ENCODE measurements at regions not wholly inside any gene's neighbourhood (a gene's known extent, or its start where the extent isn't known, plus 50 kb on each side); places are given as distances from the start of the nearest gene placed in this dataset.
"Not testable (repeated sequence)": the region's sequence is repeated elsewhere in the genome, so short reads cannot be mapped to it uniquely, and the experiment has no call there.

GRCh38 chr16:59469266-59469665, 735.1 kb upstream of the GOT2 start:
- WGBS (ENCODE audit: insufficient coverage) = no CpG with 5 or more reads among the region's 1 CpG
- no peaks in the 10 kb centered on the region for H3K27me3 ChIP-seq (replicated peaks in 2 of 5; ENCODE audit: control insufficient read depth in 4 of 5, insufficient read depth in 5 of 5, low read length in 4 of 5)
- POLR2A ChIA-PET = no interaction called here
- H3K9me3 ChIP-seq (ENCODE audit: control extremely low read depth in 1 of 5, control insufficient read depth in 4 of 5, insufficient read depth in 2 of 5, low read depth in 1 of 5, low read length in 4 of 5) = no peaks in the 10 kb centered on the region
- H3K4me1 ChIP-seq (ENCODE audit: control extremely low read depth in 1 of 4, control insufficient read depth in 4 of 4, insufficient read depth in 4 of 4, low read length in 3 of 4) = no peaks in the 10 kb centered on the region
- H3K4me3 ChIP-seq (ENCODE audit: control insufficient read depth in 1 of 7, extremely low read depth in 1 of 7, insufficient read depth in 4 of 7, low read depth in 2 of 7, low read length in 6 of 7) = no peak overlapping the region
- DNase-seq = no peak
- CTCF ChIA-PET = no interaction called here
- H3K27ac ChIP-seq (ENCODE audit: insufficient read depth in 1 of 2, low read depth in 1 of 2, low read length in 2 of 2, poor library complexity in 1 of 2, severe bottlenecking in 2 of 2) = no peak overlapping the region
- H3K36me3 ChIP-seq (ENCODE audit: control insufficient read depth in 4 of 4, insufficient read depth in 4 of 4, low read length in 3 of 4) = no peaks in the 10 kb centered on the region

- Histone ChIP-seq H3K27me3 (replicated peaks in 2 of 5; ENCODE audit: control insufficient read depth in 4 of 5, insufficient read depth in 5 of 5, low read length in 4 of 5) (no peaks in the 10 kb centered on the region), H3K36me3 (ENCODE audit: control insufficient read depth in 4 of 4, insufficient read depth in 4 of 4, low read length in 3 of 4) (no peaks in the 10 kb centered on the region), H3K9me3 (ENCODE audit: control extremely low read depth in 1 of 5, control insufficient read depth in 4 of 5, insufficient read depth in 2 of 5, low read depth in 1 of 5, low read length in 4 of 5) (no peaks in the 10 kb centered on the region), H3K4me1 (ENCODE audit: control extremely low read depth in 1 of 4, control insufficient read depth in 4 of 4, insufficient read depth in 4 of 4, low read length in 3 of 4) (no peaks in the 10 kb centered on the region), H3K27ac (ENCODE audit: insufficient read depth in 1 of 2, low read depth in 1 of 2, low read length in 2 of 2, poor library complexity in 1 of 2, severe bottlenecking in 2 of 2) (no peak overlapping the region), H3K4me3 (ENCODE audit: control insufficient read depth in 1 of 7, extremely low read depth in 1 of 7, insufficient read depth in 4 of 7, low read depth in 2 of 7, low read length in 6 of 7) (no peak overlapping the region)
- ChIA-PET CTCF (no interaction called here), POLR2A (no interaction called here)
- DNase-seq = no peak
These were observed 729.7 kb upstream of the GOT2 start for GRCh38 chr16:59463776-59464175.

DNA sequence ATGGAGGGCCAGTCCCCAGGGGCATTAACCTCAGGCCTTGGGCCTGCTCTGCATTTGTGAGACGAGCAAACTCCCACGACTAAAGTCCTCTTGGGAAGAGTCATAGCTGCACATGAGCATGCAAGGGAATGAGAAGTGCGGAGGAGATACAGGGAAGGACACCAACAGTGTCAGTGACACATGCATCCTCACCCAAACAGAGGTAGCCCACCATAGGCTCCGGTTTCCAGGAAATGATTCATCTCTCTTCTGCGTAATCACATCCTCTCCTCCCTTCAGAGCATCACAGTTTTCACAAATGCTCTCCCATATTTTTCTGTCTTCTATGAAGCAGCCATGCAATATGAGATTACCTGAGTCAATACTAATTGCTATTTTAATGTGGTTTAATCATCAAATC, 725.7 kb upstream of the GOT2 start:
- Histone ChIP-seq H3K36me3 (ENCODE audit: control insufficient read depth in 4 of 4, insufficient read depth in 4 of 4, low read length in 3 of 4) (no peaks in the 10 kb centered on the region), H3K27ac (ENCODE audit: insufficient read depth in 1 of 2, low read depth in 1 of 2, low read length in 2 of 2, poor library complexity in 1 of 2, severe bottlenecking in 2 of 2) (no peak overlapping the region), H3K9me3 (ENCODE audit: control extremely low read depth in 1 of 5, control insufficient read depth in 4 of 5, insufficient read depth in 2 of 5, low read depth in 1 of 5, low read length in 4 of 5) (no peaks in the 10 kb centered on the region), H3K27me3 (replicated peaks in 2 of 5; ENCODE audit: control insufficient read depth in 4 of 5, insufficient read depth in 5 of 5, low read length in 4 of 5) (no peaks in the 10 kb centered on the region), H3K4me3 (ENCODE audit: control insufficient read depth in 1 of 7, extremely low read depth in 1 of 7, insufficient read depth in 4 of 7, low read depth in 2 of 7, low read length in 6 of 7) (no peak overlapping the region), H3K4me1 (ENCODE audit: control extremely low read depth in 1 of 4, control insufficient read depth in 4 of 4, insufficient read depth in 4 of 4, low read length in 3 of 4) (no peaks in the 10 kb centered on the region)
- CTCF ChIA-PET = no interaction called here
- POLR2A ChIA-PET = no interaction called here
- WGBS (ENCODE audit: insufficient coverage) = 100% methylated on average over 3 of the region's 5 CpGs
- no peak for DNase-seq

DNA sequence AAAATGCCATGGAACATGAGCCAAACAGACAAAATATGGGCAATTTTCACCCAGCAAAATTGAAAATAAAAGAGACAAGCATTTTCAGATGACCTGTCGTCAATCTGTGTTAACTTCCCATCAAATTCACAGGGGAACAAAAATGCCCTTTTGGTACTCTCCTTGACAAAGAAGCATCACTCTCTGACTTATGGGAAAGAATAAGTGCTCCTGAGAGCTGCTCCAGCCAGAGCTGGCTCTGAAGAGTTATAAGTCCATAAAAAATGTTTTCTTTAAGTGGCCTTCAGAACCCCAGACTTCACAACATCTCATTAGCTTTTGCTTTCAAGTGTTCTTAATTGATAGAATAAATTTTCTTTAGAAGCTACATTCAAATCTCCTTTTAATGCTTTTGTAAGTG, 721.4 kb upstream of the GOT2 start:
- ChIA-PET CTCF (no interaction called here), POLR2A (interaction anchor here (0.6 kb wide), 1 partner anchor 15 kb away, joined by 3 read pairs; no protein-coding TSS in a partner anchor)
- Histone ChIP-seq H3K4me1 (ENCODE audit: control extremely low read depth in 1 of 4, control insufficient read depth in 4 of 4, insufficient read depth in 4 of 4, low read length in 3 of 4) (no peaks in the 10 kb centered on the region), H3K27me3 (replicated peaks in 2 of 5; ENCODE audit: control insufficient read depth in 4 of 5, insufficient read depth in 5 of 5, low read length in 4 of 5) (no peaks in the 10 kb centered on the region), H3K27ac (ENCODE audit: insufficient read depth in 1 of 2, low read depth in 1 of 2, low read length in 2 of 2, poor library complexity in 1 of 2, severe bottlenecking in 2 of 2) (no peak overlapping the region), H3K4me3 (ENCODE audit: control insufficient read depth in 1 of 7, extremely low read depth in 1 of 7, insufficient read depth in 4 of 7, low read depth in 2 of 7, low read length in 6 of 7) (no peak overlapping the region), H3K36me3 (ENCODE audit: control insufficient read depth in 4 of 4, insufficient read depth in 4 of 4, low read length in 3 of 4) (no peaks in the 10 kb centered on the region), H3K9me3 (ENCODE audit: control extremely low read depth in 1 of 5, control insufficient read depth in 4 of 5, insufficient read depth in 2 of 5, low read depth in 1 of 5, low read length in 4 of 5) (no peaks in the 10 kb centered on the region)
- no peak for DNase-seq
- 100% methylated on average over 1 of the region's 1 CpG for WGBS (ENCODE audit: insufficient coverage)

DNA sequence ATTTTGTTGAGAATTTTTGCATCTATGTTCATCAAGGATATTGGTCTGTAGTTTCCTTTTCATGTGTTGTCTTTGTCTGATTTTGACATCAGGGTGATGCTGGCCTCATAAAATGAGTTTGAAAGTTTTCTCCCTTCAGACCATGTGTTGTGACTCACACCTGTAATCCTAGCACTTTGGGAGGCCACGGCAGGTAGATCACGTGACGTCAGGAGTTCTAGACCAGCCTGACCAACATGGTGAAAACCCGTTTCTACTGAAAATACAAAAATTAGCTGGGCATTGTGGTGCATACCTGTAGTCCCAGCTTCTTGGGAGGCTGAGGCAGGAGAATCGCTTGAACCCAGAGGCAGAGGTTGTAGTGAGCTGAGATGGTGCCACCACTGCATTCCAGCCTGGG, 716.4 kb upstream of the GOT2 start:
- H3K4me3 ChIP-seq (ENCODE audit: control insufficient read depth in 1 of 7, extremely low read depth in 1 of 7, insufficient read depth in 4 of 7, low read depth in 2 of 7, low read length in 6 of 7); DNase-seq; H3K27ac ChIP-seq (ENCODE audit: insufficient read depth in 1 of 2, low read depth in 1 of 2, low read length in 2 of 2, poor library complexity in 1 of 2, severe bottlenecking in 2 of 2); POLR2A ChIA-PET; CTCF ChIA-PET; H3K27me3 ChIP-seq (replicated peaks in 2 of 5; ENCODE audit: control insufficient read depth in 4 of 5, insufficient read depth in 5 of 5, low read length in 4 of 5); H3K4me1 ChIP-seq (ENCODE audit: control extremely low read depth in 1 of 4, control insufficient read depth in 4 of 4, insufficient read depth in 4 of 4, low read length in 3 of 4); H3K36me3 ChIP-seq (ENCODE audit: control insufficient read depth in 4 of 4, insufficient read depth in 4 of 4, low read length in 3 of 4); H3K9me3 ChIP-seq (ENCODE audit: control extremely low read depth in 1 of 5, control insufficient read depth in 4 of 5, insufficient read depth in 2 of 5, low read depth in 1 of 5, low read length in 4 of 5): not testable (repeated sequence)
- WGBS (ENCODE audit: insufficient coverage) = 100% methylated on average over 4 of the region's 5 CpGs

GRCh38 chr16:59440502-59440901, 706.4 kb upstream of the GOT2 start:
- no peak for DNase-seq
- WGBS (ENCODE audit: insufficient coverage) = no CpG with 5 or more reads among the region's 2 CpGs
- Histone ChIP-seq H3K36me3 (ENCODE audit: control insufficient read depth in 4 of 4, insufficient read depth in 4 of 4, low read length in 3 of 4) (no peaks in the 10 kb centered on the region), H3K9me3 (ENCODE audit: control extremely low read depth in 1 of 5, control insufficient read depth in 4 of 5, insufficient read depth in 2 of 5, low read depth in 1 of 5, low read length in 4 of 5) (no peaks in the 10 kb centered on the region), H3K27me3 (replicated peaks in 2 of 5; ENCODE audit: control insufficient read depth in 4 of 5, insufficient read depth in 5 of 5, low read length in 4 of 5) (no peaks in the 10 kb centered on the region), H3K4me1 (ENCODE audit: control extremely low read depth in 1 of 4, control insufficient read depth in 4 of 4, insufficient read depth in 4 of 4, low read length in 3 of 4) (no peaks in the 10 kb centered on the region), H3K27ac (ENCODE audit: insufficient read depth in 1 of 2, low read depth in 1 of 2, low read length in 2 of 2, poor library complexity in 1 of 2, severe bottlenecking in 2 of 2) (no peak overlapping the region), H3K4me3 (ENCODE audit: control insufficient read depth in 1 of 7, extremely low read depth in 1 of 7, insufficient read depth in 4 of 7, low read depth in 2 of 7, low read length in 6 of 7) (no peak overlapping the region)
- CTCF ChIA-PET = no interaction called here
- POLR2A ChIA-PET = interaction anchor here (0.6 kb wide), 1 partner anchor 15 kb away, joined by 3 read pairs; no protein-coding TSS in a partner anchor

DNA sequence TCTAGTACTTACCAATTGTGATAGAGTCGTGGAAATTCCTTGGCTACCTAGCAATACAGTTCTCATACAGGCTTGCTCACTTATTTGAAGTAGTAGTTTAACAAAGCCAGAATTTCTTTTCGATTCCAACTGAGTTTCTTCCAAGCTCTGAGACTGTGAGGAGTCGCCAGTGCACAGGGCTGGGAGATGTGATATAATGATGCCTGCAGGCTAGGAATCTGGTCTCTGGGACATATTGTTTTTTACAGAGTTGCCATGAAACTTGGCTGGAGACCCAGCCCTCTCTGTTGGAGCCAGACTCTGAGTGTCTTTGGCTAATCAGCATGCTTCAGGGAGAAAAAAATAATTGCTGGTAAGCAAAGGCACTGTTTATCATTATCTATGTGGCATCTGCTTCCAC, 698.8 kb upstream of the GOT2 start:
- Histone ChIP-seq H3K27ac (ENCODE audit: insufficient read depth in 1 of 2, low read depth in 1 of 2, low read length in 2 of 2, poor library complexity in 1 of 2, severe bottlenecking in 2 of 2) (no peak overlapping the region), H3K27me3 (replicated peaks in 2 of 5; ENCODE audit: control insufficient read depth in 4 of 5, insufficient read depth in 5 of 5, low read length in 4 of 5) (no peaks in the 10 kb centered on the region), H3K36me3 (ENCODE audit: control insufficient read depth in 4 of 4, insufficient read depth in 4 of 4, low read length in 3 of 4) (no peaks in the 10 kb centered on the region), H3K4me1 (ENCODE audit: control extremely low read depth in 1 of 4, control insufficient read depth in 4 of 4, insufficient read depth in 4 of 4, low read length in 3 of 4) (no peaks in the 10 kb centered on the region), H3K4me3 (ENCODE audit: control insufficient read depth in 1 of 7, extremely low read depth in 1 of 7, insufficient read depth in 4 of 7, low read depth in 2 of 7, low read length in 6 of 7) (no peak overlapping the region), H3K9me3 (ENCODE audit: control extremely low read depth in 1 of 5, control insufficient read depth in 4 of 5, insufficient read depth in 2 of 5, low read depth in 1 of 5, low read length in 4 of 5) (no peaks in the 10 kb centered on the region)
- ChIA-PET CTCF (no interaction called here), POLR2A (no interaction called here)
- no peak for DNase-seq
- WGBS (ENCODE audit: insufficient coverage) = 90% methylated on average over 3 of the region's 3 CpGs

DNA sequence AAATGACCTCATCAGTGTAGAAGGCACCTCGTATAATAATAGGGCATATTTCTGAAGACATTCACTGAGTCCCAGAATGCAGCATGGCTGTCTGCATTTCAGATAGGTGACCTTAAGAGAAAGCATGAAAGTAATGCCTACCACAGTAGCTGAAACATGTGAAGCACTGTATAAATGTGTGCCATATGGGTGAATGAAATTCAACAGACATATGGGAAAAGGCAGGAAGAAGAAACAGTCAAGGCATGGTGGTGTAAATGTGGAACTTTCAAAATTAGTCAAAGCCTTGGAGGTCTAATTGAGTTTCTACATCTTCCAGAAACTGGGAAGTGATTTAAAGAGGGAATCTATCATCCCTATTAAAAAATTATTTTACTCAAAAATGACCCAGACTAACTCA, 698.2 kb upstream of the GOT2 start:
- DNase-seq = no peak
- ChIA-PET POLR2A (no interaction called here), CTCF (no interaction called here)
- Histone ChIP-seq H3K9me3 (ENCODE audit: control extremely low read depth in 1 of 5, control insufficient read depth in 4 of 5, insufficient read depth in 2 of 5, low read depth in 1 of 5, low read length in 4 of 5) (no peaks in the 10 kb centered on the region), H3K36me3 (ENCODE audit: control insufficient read depth in 4 of 4, insufficient read depth in 4 of 4, low read length in 3 of 4) (no peaks in the 10 kb centered on the region), H3K4me1 (ENCODE audit: control extremely low read depth in 1 of 4, control insufficient read depth in 4 of 4, insufficient read depth in 4 of 4, low read length in 3 of 4) (no peaks in the 10 kb centered on the region), H3K27me3 (replicated peaks in 2 of 5; ENCODE audit: control insufficient read depth in 4 of 5, insufficient read depth in 5 of 5, low read length in 4 of 5) (no peaks in the 10 kb centered on the region), H3K27ac (ENCODE audit: insufficient read depth in 1 of 2, low read depth in 1 of 2, low read length in 2 of 2, poor library complexity in 1 of 2, severe bottlenecking in 2 of 2) (no peak overlapping the region), H3K4me3 (ENCODE audit: control insufficient read depth in 1 of 7, extremely low read depth in 1 of 7, insufficient read depth in 4 of 7, low read depth in 2 of 7, low read length in 6 of 7) (no peak overlapping the region)
- WGBS (ENCODE audit: insufficient coverage) = 80% methylated on average over 1 of the region's 1 CpG

Measured in common myeloid progenitor, CD34-positive (primary cell).